Fibroblast of lung (primary cell): ENCODE measurements at regions not wholly inside any gene's neighbourhood (a gene's known extent, or its start where the extent isn't known, plus 50 kb on each side); places are given as distances from the start of the nearest gene placed in this dataset.
"Not testable (repeated sequence)": the region's sequence is repeated elsewhere in the genome, so short reads cannot be mapped to it uniquely, and the experiment has no call there.

ENCODE experiments used
- DNase-seq, 2 donors: peaks; one replicate each; pipeline versions ENCODE4 v3.0.0 to v3.0.0-alpha.2; 2010; ENCODE audit warnings: low read depth in 2 of 2
- H2AFZ ChIP-seq: 2 replicates; pipeline ENCODE4 v1.5.1; 2012; ENCODE audit warnings: low read length, control low read depth, inconsistent platforms
- H3K27ac ChIP-seq: 2 replicates; pipeline ENCODE4 v1.5.1; 2011; ENCODE audit warnings: low read length, control low read depth; ENCODE audit not compliant: insufficient read depth
- H3K27me3 ChIP-seq: 2 replicates; pipeline ENCODE4 v1.5.1; 2011; ENCODE audit warnings: mild to moderate bottlenecking, low read length; ENCODE audit not compliant: control insufficient read depth, insufficient read depth
- H3K36me3 ChIP-seq: 2 replicates; pipeline ENCODE4 v1.5.1; 2011; ENCODE audit warnings: low read length; ENCODE audit not compliant: control insufficient read depth, insufficient read depth
- H3K4me1 ChIP-seq: 2 replicates; pipeline ENCODE4 v1.5.1; 2011; ENCODE audit warnings: low read length; ENCODE audit not compliant: control insufficient read depth, insufficient read depth; ENCODE audit errors: extremely low read depth
- H3K4me2 ChIP-seq: 2 replicates; pipeline ENCODE4 v1.5.1; 2011; ENCODE audit warnings: low read length, control low read depth; ENCODE audit not compliant: insufficient read depth; ENCODE audit errors: extremely low read depth
- H3K4me3 ChIP-seq, 4 experiments: fragments of 200-600 bp in 1 of 4; sonication (generic) in 1 of 4; replicated peaks in 1 of 4; 2 replicates each; pipeline ENCODE4 v1.5.1; 2011 to 2016; ENCODE audit warnings: low read length in 4 of 4, low read depth in 3 of 4, mild to moderate bottlenecking in 3 of 4, control low read depth in 2 of 4, inconsistent platforms in 1 of 4, mixed read lengths in 1 of 4; ENCODE audit not compliant: insufficient read depth in 1 of 4; ENCODE audit errors: control extremely low read depth in 1 of 4
- H3K79me2 ChIP-seq: 2 replicates; pipeline ENCODE4 v1.5.1; 2012; ENCODE audit warnings: mild to moderate bottlenecking, low read length, inconsistent platforms; ENCODE audit not compliant: control insufficient read depth, insufficient read depth
- H3K9ac ChIP-seq: 2 replicates; pipeline ENCODE4 v1.5.1; 2011; ENCODE audit warnings: mild to moderate bottlenecking, low read length, control low read depth; ENCODE audit not compliant: insufficient read depth
- H3K9me3 ChIP-seq: 2 replicates; pipeline ENCODE4 v1.5.1; 2012; ENCODE audit warnings: low read depth, low read length; ENCODE audit not compliant: control insufficient read depth, insufficient read depth
- H4K20me1 ChIP-seq: 2 replicates; pipeline ENCODE4 v1.5.1; 2011; ENCODE audit warnings: low read length; ENCODE audit not compliant: control insufficient read depth, insufficient read depth; ENCODE audit errors: extremely low read depth
- EZH2 ChIP-seq: IDR thresholded peaks from 2 replicates; pipeline ENCODE4 v1.5.1; 2012; ENCODE audit warnings: low read length, control low read depth, mild to moderate bottlenecking; ENCODE audit errors: missing control alignments
- TF ChIP-seq, protein P1 (sequence below), 2 donors: IDR thresholded peaks in 1 of 2; conservative IDR thresholded peaks in 1 of 2; 1 replicate in 1 of 2; 2 replicates in 1 of 2; pipeline ENCODE4 v1.5.1; 2011 to 2012; ENCODE audit warnings: low read length in 2 of 2, control low read depth in 1 of 2, inconsistent platforms in 1 of 2, low read depth in 1 of 2, mild to moderate bottlenecking in 1 of 2

DNA sequence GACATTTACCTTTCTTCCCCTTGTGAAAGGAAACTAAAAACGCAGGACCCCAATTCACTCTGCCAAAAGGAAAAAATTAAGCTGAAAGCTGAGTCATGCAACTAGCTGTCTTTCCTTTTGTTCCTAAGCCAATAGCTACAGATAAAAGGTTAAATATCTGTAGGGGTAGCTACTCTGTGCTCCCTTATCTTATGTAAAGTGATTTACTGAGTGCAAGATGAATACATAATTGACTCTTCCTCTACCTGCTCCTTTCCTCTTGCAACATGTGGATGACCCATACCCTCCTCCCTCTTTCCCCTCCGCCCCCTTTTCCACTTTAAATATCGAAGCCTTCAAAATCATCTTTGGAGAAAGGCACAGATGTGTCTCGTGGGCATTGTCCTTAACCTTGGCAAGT lies 68.0 kb upstream of the ZNF157 start:
- no peaks in the 10 kb centered on the region for H3K36me3 ChIP-seq
- no peak for TF ChIP-seq EZH2
- TF ChIP-seq, protein P1, sequence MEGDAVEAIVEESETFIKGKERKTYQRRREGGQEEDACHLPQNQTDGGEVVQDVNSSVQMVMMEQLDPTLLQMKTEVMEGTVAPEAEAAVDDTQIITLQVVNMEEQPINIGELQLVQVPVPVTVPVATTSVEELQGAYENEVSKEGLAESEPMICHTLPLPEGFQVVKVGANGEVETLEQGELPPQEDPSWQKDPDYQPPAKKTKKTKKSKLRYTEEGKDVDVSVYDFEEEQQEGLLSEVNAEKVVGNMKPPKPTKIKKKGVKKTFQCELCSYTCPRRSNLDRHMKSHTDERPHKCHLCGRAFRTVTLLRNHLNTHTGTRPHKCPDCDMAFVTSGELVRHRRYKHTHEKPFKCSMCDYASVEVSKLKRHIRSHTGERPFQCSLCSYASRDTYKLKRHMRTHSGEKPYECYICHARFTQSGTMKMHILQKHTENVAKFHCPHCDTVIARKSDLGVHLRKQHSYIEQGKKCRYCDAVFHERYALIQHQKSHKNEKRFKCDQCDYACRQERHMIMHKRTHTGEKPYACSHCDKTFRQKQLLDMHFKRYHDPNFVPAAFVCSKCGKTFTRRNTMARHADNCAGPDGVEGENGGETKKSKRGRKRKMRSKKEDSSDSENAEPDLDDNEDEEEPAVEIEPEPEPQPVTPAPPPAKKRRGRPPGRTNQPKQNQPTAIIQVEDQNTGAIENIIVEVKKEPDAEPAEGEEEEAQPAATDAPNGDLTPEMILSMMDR (conservative IDR thresholded peaks at IDR 0.05 in 1 of 2, IDR thresholded peaks at IDR 0.05 in 1 of 2; ENCODE audit: low read depth in 1 of 2, low read length in 2 of 2): no peak

DNA sequence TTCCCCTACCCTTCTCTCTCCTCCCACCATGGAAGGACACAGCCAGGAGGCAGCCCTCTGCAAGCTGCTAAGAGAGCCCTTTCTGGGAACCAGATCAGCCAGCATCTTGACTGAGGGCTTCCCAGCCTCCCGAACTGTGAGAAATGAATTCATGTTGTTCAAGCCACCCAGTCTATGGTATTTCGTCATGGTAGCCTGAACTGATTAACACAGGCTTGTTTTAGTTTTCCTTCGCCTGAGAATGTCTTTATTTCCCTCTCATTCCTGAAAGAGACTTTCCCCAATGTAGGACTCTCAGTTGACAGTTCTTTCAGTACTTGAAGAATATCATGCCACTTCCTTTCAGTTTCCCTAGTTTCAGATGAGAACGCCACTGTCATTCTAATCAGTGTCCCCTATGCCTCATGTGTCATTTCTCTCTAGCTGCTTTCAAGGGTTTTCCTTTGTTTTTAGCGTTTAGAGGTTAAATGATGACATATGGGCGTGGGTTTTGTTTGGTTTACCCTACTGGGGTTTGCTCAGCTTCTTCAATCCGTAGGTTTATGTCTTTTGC lies 63.8 kb upstream of the ZNF157 start:
- not testable (repeated sequence) for H3K79me2 ChIP-seq, H3K4me1 ChIP-seq, H3K27ac ChIP-seq, H4K20me1 ChIP-seq, H3K4me3 ChIP-seq, H3K36me3 ChIP-seq, H3K4me2 ChIP-seq, H3K27me3 ChIP-seq, H3K9ac ChIP-seq, DNase-seq, H2AFZ ChIP-seq, H3K9me3 ChIP-seq

More for the DNA sequence above, 68.0 kb upstream of the ZNF157 start:
- no peaks in the 10 kb centered on the region for H3K79me2 ChIP-seq
- no peak overlapping the region for H3K9ac ChIP-seq
- H3K27me3 ChIP-seq: no peaks in the 10 kb centered on the region
- no peak overlapping the region for H3K4me2 ChIP-seq
- H3K4me3 ChIP-seq: no peak overlapping the region
- no peak for DNase-seq
- H3K9me3 ChIP-seq: no peaks in the 10 kb centered on the region
- H3K27ac ChIP-seq: no peak overlapping the region
- H2AFZ ChIP-seq: no peak overlapping the region
- H3K4me1 ChIP-seq: no peaks in the 10 kb centered on the region
- no peaks in the 10 kb centered on the region for H4K20me1 ChIP-seq

DNA sequence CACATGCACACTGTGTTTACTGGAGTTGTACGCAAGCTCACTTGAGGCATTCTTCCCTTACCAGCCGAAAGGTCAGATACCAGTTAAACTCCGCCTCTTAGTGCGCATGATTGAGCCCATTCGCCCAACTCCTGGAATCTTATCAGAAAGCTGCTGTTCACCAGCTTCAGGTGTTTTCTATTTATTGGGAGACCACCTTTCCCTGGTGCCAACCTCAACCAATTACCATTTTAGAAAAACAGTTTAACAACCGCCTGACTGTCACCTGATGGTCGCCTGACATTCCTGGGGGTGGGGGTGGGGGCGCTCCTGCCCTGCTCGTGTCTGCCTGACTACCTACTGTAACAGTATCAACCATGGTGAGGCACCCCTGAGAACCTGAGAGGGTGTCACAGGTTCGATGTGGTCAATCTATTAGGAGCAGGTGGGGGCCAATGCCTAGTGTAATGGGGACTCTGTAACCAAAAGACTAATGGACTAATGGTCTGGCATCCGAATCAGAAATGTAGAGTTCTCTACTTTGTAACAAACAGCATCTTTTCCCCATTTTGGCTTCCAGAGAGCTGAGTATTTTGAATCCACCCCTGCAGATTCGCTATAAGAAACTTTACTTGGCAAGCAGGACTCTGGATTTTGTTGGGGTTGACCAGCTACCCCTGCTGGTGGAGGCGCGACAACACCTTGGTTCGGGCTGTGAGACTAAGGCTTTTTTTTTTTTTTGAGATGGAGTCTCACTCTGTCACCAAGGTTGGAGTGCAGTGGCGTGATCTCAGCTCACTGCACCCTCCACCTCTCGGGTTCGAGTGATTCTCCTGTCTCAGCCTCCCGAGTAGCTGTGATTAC lies 58.2 kb upstream of the ZNF157 start:
- Histone ChIP-seq H3K4me3 (no peak overlapping the region), H3K27me3 (no peaks in the 10 kb centered on the region), H3K79me2 (no peaks in the 10 kb centered on the region), H3K9me3 (no peaks in the 10 kb centered on the region), H2AFZ (no peak overlapping the region), H3K27ac (no peak overlapping the region), H3K9ac (no peak overlapping the region), H3K36me3 (no peaks in the 10 kb centered on the region), H3K4me2 (no peak overlapping the region), H3K4me1 (no peaks in the 10 kb centered on the region), H4K20me1 (no peaks in the 10 kb centered on the region)
- no peak for TF ChIP-seq EZH2
- TF ChIP-seq, protein P1 (conservative IDR thresholded peaks at IDR 0.05 in 1 of 2, IDR thresholded peaks at IDR 0.05 in 1 of 2; ENCODE audit: low read depth in 1 of 2, low read length in 2 of 2): peak; percentile 45 to 65
- peak; percentile 55 to 72 for DNase-seq
